Activated CD4-positive, alpha-beta T cell treated with anti-CD3 and anti-CD28 coated beads, Interleukin-2, amount 50 U/mL, for 4 hours (primary cell): ENCODE measurements at regions not wholly inside any gene's neighbourhood (a gene's known extent, or its start where the extent isn't known, plus 50 kb on each side); places are given as distances from the start of the nearest gene placed in this dataset.

ENCODE experiments used
- DNase-seq, 2 experiments: peaks; one replicate each; pipeline ENCODE4 v3.0.0-alpha.2; 2020

DNA sequence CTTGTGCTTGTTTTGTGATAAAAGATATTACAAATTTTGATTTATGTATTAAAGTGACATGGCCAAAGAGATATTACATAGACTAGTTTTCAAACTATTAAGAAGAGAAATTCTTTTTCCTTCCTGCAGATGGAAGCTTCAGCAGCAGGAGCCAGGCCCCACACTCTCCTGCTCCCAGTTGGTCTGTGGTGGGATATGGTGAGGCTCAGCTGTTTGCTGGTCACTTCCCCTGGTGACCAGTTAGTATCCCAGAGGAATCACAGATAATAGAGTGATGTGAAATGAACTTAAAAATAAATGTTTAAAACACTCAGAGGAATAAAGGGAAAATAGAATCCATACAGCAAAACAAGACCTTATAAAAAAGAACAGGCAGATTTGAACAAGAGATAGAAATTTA is 154.7 kb downstream of the KTN1 start:
- DNase-seq = no peak

DNA sequence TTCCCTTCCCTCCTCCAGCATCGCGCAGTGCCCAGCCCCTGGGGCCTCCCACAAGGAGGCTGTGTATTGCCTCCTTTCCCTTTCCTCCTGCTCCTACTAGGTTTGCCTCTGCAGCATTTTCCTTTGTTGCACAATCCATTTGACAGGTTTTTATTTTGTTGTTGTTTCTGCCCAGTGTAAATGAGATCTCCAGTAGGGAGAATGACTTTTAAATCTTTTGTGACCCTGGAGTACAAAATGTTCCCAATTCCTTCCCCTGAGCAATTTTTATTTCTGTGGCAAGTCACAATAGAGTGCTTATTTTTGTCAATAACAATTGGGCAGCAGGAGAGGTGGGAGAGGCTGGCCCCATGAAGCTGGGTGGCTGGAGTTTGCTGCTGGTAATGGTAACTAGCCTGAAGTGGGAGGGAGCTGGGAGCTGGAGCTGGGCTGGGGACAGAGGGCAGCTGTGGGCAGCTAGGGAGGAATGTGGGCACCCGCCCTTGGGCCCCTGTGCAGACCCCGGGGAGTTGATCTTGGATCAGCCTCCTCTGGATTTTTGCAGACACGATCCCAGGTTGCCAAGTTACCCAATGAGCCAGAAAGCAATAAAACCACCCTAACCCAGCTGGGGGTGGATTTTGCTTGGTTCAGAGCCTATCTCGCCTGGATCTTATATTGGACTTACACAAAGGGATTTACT is 160.1 kb downstream of the KTN1 start:
- DNase-seq = no peak

DNA sequence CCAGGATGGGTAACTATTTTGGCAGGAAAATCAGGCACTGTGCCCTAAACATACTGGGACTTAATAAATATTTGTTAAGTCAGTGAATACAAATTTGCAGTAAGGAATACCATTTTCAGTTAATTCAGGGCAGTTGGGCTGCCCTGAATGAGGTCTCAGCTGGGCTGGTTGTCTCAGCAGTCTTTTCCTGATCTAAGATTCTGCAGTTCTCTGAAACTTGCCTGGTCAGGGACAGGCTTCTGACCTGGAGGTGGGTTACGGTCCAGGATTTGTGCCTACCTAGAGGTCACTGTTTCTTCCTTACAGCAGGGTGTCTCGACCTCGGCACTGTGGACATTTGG is 160.6 kb downstream of the KTN1 start:
- DNase-seq = no peak

DNA sequence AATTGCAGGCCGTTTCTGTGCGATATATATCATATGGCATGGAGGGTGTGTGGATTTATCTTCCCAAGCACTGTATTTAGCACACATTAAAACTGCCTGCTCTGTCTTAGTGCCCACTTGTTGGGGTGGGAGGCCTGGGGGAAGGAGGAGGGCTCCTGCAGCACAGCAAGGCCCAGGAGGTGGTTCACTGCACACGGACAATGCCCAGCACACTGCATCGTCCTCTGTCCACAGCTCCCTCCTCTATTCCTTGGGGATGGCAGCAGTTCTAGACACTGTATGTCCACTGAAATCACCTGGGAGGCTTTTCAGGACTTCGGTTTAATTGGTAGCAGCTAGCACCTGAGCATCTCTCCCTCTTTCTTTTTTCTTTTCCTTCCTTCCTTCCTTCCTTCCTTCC is 161.2 kb downstream of the KTN1 start:
- no peak for DNase-seq

DNA sequence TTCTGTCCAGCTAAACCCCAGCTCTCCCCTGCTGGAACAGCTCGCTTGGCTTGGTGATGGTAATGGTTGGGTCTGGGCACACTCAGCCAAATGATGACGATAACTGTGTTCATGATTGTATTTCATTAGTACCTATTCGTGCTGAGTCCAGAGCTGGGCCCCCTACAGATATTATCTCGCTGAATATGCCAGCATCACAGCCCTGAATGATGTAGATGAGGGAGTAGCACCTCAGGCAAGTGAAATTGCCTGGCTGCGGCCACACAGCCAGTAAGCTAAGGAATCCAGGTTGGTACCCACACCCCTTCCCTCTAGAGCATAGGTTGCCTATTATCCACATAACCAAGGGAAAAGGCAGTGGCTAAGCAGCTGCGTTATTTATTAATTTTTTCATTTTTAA is 163.5 kb downstream of the KTN1 start:
- DNase-seq = no peak

DNA sequence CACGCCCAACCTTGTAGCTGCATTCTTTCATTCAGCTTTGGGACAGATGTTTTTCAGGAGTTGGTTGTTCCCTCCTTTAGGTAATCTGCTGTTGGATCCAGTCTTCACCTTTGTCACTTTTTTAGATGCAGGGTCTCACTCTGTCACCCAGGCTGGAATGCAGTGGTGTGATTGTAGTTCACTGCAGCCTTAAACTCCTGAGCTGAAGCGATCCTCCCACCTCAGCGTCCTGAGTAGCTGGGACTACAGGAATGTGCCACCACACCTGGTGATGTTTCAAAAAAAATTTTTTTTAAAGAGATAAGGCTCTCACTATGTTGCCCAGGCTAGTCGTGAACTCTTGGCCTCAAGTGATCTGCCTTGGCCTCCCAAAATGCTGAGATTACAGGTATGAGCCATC is 164.3 kb downstream of the KTN1 start:
- no peak for DNase-seq

DNA sequence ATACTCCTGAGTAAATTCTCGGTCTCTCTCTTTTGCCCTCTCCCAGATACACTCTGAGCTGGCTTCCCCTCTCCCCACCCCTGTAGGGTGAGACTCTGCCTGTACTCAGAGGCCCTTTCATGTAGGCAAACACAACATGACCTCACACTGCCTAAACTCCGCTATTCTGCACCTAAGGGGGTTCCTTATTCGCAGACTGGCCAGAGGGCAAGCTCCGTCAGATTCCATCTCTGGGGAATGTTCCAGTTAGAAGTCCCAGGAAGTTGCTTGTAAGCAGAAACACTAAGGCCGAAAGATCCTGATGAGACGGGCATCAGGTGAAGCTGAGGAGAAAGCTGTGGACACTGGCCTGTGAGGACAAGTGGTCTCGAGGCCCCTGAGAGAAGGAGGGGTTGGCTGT is 165.9 kb downstream of the KTN1 start:
- DNase-seq = no peak

DNA sequence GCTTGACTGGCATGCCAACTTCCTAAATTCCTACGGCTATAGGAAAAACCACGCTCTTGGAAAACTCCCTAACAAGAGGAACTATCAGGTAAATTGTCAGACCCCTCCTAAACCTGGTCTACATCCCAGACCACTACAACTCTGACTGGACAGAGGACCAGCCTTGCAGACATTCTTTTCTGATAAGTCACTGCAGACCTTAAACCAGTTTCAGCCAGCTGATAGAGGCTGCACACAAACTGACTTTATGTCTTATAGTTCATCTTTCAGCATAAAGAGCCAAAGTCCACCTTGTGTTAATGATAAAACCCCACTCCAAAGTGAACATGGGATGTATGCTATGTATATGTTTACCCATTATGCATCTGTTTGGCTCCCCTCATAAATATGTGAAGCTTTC is 166.6 kb downstream of the KTN1 start:
- DNase-seq = no peak

DNA sequence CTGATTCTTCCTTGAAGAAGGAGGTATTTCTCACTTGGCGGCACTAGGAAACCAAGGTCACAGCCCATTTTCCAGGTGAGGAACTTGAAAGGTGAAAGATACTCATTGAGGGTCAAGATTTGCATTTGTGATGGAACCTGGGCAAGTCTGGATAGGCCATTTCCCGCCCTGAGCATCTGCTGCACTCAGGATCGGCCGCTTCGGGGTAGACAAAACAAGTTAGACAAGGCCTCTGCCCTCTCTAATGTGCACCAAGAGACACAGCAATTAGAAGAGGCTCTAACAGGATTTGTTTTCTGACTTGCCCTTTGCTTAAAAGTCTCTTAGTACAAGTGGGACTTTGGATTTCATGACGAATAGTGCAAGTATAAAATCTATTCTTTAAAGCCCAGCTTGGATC is 167.2 kb downstream of the KTN1 start:
- DNase-seq = no peak

DNA sequence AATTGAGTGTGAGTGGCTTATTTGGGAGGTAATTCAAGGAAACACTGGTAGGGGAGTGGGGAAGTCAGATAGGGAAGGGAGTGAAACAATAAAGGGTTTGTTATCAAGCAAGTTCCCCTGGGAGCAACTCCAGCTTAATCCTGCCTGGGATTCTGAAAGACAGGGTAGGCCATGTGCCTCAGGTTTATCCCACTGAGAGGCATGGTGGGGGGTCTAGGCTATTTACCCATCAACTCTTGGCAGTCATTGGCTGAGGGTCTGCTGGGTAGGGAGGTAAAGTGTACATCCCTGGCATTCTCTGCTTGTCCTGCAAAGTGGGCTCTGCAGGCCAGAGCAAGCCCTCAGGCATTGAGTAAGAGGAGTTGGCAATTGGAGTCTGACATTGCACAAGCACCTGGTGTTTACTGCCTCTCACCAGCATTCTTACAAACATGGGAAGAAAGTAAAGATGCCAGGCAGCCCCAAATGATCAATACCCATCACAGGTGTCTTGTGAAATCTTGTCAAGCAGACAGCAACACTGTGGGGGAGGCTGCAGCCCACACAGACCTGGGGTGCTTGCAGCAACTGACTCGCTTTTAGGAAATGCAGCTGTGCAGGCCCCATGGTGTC is 169.3 kb downstream of the KTN1 start:
- DNase-seq = no peak

DNA sequence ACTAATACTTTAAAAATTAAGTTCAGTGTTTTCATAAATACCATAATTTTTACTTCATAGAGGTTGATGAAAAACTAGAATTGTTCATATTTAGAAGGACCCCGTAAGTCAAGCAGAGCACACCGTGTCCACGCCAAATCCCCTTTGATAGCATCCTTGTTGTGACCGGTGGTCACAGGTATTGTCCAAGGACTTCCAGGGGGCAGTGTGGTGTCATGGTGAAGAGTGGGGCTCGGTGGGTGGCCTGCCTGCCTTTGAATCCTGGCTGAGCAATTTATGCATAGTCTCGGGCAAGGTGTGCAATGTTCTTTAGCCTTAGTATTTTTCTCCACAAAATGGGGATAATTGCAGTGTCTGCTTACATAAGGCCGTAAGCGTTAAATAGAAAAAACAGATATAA is 169.9 kb downstream of the KTN1 start:
- no peak for DNase-seq

DNA sequence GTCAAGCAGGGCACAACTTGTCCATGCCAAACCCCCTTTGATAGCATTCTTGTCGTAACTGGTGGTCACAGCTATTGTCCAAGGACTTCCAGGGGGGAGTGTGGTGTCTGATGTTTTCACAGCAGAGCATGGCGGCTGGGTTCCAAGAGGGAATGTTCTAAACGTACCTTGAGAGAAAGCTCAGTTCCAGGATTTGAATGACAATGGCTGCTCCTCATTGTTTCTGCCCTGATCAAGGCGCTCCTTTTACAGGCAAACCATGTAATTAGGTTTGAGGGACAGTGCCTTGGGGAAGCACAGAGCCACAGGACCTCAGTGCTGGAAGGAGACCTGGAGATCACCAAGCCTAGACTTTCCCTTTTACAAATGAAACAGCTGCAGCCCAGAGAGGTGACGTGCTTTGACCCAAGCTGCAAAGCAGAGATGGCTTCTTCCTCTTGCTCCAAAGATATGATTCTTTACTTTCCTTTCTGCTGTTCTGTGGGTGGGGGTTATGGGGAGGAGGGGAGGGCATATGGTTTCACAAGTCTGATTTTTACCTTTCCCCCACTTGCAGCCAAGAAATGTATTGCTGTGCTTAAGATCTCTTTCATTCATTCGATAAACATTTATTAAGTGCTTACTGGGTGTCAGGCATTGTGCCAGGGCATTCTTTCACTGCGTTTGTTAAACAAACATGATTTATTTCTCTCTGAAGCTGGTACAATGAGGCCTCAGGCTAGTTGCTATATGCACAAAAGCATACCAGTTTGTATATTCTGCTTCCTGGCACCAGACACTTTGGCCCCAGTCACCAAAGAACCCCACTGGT is 172.8 kb downstream of the KTN1 start:
- no peak for DNase-seq

DNA sequence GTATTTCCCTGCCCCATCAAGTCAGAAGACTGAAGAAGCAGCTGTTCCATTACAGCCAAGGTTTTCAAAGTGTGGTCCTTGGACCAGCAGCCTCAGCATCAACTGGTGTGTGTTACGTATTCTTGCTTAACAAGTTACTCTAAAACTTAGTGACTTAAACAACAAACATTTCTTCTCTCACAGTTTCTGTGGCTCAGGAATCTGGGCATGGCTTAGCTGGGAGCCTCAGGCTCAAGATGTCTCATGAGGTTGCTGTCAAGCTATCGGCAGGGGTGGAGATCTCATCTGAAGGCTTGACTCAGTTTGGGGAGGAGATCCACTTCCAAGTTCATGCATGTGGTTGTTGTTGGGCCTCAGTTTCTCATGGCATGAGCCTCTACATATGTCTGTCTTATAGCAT is 174.5 kb downstream of the KTN1 start:
- no peak for DNase-seq

DNA sequence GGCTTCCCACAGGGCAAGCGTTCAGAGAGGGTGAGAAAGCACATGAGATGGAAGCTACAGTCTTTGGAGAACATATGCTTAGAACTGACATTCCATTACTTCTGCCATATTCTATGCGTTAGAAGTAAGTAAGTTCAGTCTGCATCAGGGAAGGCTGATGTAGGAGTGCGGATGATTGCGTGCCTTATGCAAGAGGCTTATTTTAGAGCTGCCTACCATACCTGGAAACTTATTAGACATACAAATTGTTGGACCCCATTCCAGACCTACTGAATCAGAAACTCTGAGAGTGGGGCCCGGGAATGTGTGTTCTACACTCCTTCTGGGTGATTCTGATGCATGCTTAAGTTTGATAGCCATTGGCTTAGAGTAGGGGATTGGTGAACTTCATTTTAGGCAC is 174.9 kb downstream of the KTN1 start:
- no peak for DNase-seq

DNA sequence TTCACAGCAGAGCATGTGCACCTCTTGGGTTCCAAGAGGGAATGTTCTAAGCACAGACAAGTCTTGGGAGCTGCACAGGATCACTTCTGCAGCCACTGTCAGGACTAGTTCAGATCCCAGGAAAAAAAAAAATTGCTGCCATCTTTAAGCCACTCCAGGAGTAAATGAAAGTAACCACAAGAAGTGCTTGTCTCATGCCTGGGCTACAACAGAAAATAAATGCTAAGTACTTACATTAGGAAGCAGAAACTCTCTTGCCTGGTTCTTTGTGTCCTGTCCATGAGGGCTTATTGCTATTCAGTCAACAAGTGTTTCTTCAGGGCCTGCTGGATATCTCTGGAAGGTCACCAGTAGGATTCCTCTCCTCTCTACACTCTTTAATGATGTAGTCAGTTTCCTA is 176.1 kb downstream of the KTN1 start:
- no peak for DNase-seq

DNA sequence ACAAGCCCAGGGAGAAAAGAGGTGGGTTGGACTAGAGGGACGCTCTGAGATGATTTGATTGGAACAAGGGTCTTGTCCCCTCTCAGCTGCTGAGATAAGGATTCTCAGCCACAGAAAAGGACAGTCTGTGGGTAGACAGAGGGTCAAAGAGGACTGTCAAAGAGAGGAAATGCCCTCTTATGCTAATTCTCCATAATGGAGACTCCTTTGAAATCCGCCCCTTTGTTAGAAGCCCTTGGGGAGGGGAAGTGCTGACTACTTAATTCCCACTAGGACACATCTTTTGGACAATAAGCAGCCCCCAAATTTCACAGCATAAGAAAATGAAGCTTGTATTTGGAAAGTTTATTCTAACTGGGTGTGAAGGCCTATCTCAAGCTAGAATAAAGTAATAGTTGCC is 176.6 kb downstream of the KTN1 start:
- DNase-seq = no peak

DNA sequence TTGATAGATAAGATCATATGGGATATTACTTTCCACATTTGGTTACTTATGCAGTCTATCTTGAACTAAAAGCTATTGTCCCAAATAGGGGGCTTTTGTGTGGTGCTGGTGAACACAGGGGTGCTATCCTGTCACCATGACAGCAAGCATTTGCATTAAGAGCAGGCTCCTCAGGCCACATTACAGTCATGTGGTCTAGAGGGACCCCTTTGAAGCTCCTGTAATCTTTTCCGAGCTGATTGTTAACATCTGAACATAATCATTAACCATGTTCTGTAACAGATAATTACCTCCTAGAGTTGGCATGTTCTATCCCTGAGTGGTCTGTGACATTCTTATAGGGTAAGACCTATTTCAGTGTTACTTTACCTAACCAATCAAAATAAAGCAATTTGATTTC is 178.8 kb downstream of the KTN1 start:
- no peak for DNase-seq

DNA sequence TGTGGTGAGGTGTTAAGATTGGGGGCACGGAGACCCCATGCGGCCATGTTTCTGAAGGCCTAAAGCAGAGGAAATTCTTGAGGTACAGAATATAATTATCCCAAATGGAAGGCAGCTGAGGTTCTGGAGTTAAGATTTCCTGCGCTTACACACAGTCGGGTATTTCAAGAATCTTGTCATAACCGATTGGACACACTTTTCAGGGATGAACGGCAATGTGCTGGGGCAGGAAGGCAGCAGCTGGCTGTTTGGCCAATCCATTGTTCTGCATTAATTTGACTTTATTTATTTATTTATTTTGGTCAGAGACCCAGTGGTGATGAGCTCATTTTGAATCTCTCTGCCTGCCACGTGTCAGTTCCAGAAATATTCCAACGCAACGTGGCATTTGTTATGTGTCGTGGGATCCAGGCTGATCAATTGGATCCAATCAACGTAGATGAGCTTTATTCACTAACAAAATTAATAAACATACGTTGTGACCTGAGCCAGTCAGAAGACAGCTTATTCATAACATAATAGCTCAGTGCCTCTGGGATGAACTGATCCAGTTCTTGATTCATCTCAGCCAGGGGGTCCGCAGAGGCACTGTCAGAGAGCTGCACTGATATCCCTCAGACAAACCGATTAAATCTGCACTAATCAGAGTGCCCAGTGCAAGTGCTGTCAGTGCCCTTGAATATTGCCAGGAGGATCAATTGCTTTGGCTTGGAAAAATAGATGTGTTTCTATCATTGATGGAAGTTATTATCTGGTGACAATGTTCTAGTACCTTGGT is 181.0 kb downstream of the KTN1 start:
- no peak for DNase-seq

DNA sequence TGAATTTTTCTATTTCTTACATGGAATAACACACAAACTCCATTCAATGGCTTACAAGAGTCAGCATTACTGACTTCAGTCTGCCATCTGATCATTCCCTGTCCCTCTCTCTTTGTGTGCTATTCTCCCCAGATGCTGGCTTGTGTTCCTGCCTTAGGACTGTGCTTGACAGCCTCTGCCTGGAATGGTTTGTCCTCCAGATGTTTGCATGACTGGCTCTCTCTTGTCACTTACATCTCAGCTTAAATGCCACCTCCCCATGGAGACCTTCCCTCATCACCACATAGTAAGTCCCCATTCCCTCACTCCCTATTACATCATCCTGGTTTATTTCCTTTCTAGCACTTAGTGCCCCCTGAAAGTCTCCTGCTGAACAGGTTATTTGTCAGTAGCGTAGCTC is 181.6 kb downstream of the KTN1 start:
- DNase-seq = no peak

DNA sequence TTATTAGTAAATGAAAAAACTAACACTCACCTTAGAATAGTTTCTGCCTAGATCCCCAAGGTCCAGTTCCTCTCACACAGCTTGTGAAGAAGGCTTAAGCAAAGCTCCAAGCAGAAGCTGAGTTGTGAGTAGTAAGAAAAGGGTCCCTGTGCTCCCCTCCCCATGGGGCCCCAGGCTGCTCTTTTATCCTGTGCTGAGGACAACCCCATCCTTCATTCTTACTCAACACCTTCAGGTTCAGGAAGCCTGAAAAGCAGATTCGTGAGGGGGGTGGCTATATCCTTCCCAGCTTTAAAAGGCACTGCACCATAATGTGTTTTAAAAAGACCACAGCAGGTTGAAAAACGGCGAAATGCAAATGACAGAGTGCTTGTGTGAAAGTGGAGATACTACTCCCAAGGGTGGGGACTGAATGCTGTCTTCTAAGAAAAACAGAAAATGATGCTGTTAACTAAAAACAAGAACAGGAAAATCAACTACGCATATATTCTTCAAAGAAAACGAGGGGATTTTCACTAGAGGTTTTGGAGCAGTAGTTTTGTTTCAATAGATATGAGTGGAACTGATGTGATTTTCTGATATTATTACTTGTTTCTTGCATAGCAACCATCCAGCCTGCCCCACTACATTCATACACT is 182.7 kb downstream of the KTN1 start:
- no peak for DNase-seq

DNA sequence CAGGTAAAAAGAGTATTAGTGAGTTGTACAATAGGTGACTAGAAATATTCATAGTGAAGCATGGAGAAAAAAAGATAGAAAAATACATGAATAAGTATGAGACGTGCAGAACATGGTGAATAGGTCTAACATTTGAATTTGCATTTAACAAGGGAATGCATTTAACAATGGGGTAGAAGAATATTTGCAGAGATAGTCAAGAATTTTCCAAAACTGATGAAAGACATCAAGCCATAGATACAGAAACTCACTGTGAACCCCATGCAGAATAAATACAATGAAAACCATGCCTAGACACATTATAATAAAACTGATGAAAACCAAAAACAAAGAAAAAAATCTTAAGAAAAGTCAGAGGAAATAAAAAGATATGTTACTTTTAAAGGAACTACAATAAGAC is 184.8 kb downstream of the KTN1 start:
- DNase-seq = no peak

DNA sequence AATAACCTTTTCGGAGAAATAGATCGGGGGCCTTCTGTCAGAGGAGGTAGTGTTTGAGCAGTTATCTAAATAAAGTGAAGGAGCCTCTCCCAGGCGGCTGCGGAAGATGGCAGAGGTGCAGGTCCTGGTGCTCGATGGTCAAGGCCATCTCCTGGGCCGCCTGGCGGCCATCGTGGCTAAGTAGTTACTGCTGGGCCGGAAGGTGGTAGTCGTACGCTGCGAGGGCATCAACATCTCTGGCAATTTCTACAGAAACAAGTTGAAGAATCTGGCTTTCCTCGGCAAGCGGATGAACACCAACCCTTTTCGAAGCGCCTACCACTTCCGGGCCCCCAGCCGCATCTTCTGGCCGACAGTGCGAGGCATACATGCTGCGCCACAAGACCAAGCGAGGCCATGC is 186.1 kb downstream of the KTN1 start:
- no peak for DNase-seq

DNA sequence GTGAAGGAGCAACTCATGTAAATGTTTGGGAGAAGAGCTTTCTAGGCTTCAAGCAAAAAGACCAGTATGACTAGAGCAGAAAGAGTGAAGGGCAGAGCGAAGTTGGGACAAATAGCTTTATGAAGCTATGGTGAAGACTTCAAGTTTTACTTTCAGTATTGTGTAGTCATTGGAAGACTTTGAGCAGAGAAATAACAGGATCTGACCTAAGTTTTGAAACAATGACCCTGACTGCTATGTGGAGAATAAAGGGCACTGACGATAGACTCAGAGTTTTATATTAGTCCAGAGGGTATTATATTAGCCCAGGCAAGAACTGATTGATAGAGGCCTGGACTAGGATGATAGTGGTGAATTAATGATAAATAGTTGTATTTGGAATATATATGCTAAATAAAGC is 187.3 kb downstream of the KTN1 start:
- DNase-seq = no peak
